MM.1S (cell line): ENCODE measurements at regions not wholly inside any gene's neighbourhood (a gene's known extent, or its start where the extent isn't known, plus 50 kb on each side); places are given as distances from the start of the nearest gene placed in this dataset.
"Not testable (repeated sequence)": the region's sequence is repeated elsewhere in the genome, so short reads cannot be mapped to it uniquely, and the experiment has no call there.

Experiments used
- DNase-seq: peaks from one replicate; pipeline ENCODE4 v3.0.0-alpha.2; 2015
- H2AFZ ChIP-seq: fragments of 300-600 bp; sonication (generic); 2 replicates; pipeline ENCODE4 v1.6.0; 2016; ENCODE audit warnings: antibody characterized with exemption, low read length
- H3F3A ChIP-seq: fragments of 300-600 bp; sonication (generic); 2 replicates; pipeline ENCODE4 v1.6.1; 2016; ENCODE audit warnings: mild to moderate bottlenecking, antibody characterized with exemption, low read length, moderate library complexity, mixed read lengths; ENCODE audit not compliant: insufficient read depth
- H3K27ac ChIP-seq: fragments of 300-600 bp; sonication (generic); 2 replicates; pipeline ENCODE4 v1.5.1; 2016; ENCODE audit warnings: mild to moderate bottlenecking, low read length
- H3K27me3 ChIP-seq: fragments of 300-600 bp; sonication (generic); replicated peaks from 2 replicates; pipeline ENCODE4 v1.6.0; 2016; ENCODE audit warnings: low read length; ENCODE audit not compliant: insufficient read depth
- H3K36me3 ChIP-seq: fragments of 300-600 bp; sonication (generic); replicated peaks from 2 replicates; pipeline ENCODE4 v1.6.1; 2016; ENCODE audit warnings: mild to moderate bottlenecking, low read length, mixed read lengths; ENCODE audit not compliant: insufficient read depth
- H3K4me1 ChIP-seq: fragments of 300-600 bp; sonication (generic); 2 replicates; pipeline ENCODE4 v1.6.1; 2016; ENCODE audit warnings: low read length, mixed read lengths
- H3K4me2 ChIP-seq: fragments of 300-600 bp; sonication (generic); 2 replicates; pipeline ENCODE4 v1.6.0; 2016; ENCODE audit warnings: low read depth, low read length
- H3K4me3 ChIP-seq: fragments of 300-600 bp; sonication (generic); 2 replicates; pipeline ENCODE4 v1.5.1; 2016; ENCODE audit warnings: low read length, mixed read lengths
- H3K79me2 ChIP-seq: fragments of 300-600 bp; sonication (generic); 2 replicates; pipeline ENCODE4 v1.6.1; 2016; ENCODE audit warnings: mixed run types, low read length, mixed read lengths
- H3K9ac ChIP-seq: fragments of 300-600 bp; sonication (generic); 2 replicates; pipeline ENCODE4 v1.6.1; 2016; ENCODE audit warnings: low read length, mixed read lengths
- H3K9me2 ChIP-seq: fragments of 300-600 bp; sonication (generic); replicated peaks from 2 replicates; pipeline ENCODE4 v1.6.1; 2016; ENCODE audit warnings: mild to moderate bottlenecking, low read length, mixed read lengths; ENCODE audit not compliant: insufficient read depth
- H3K9me3 ChIP-seq: fragments of 300-600 bp; sonication (generic); replicated peaks from 2 replicates; pipeline ENCODE4 v1.6.1; 2016; ENCODE audit warnings: mild to moderate bottlenecking, low read length, mixed read lengths; ENCODE audit not compliant: insufficient read depth
- H4K20me1 ChIP-seq: fragments of 300-600 bp; sonication (generic); 2 replicates; pipeline ENCODE4 v1.6.1; 2016; ENCODE audit warnings: mild to moderate bottlenecking, low read length, moderate library complexity, mixed read lengths; ENCODE audit not compliant: insufficient read depth
- EZH2 ChIP-seq: fragments of 300-600 bp; sonication (generic); optimal IDR thresholded peaks from 2 replicates; pipeline ENCODE3; 2017; ENCODE audit warnings: low read depth, mild to moderate bottlenecking, antibody characterized with exemption, low read length, mixed read lengths
- EZH2phosphoT487 ChIP-seq: fragments of 300-600 bp; sonication (generic); IDR thresholded peaks from 2 replicates; pipeline ENCODE4 v1.6.1; 2018; ENCODE audit warnings: antibody characterized with exemption, low read length
- TF ChIP-seq, protein P1 (sequence below): fragments of 300-600 bp; sonication (generic); IDR thresholded peaks from 2 replicates; pipeline ENCODE4 v1.5.1; 2016; ENCODE audit warnings: antibody characterized with exemption, low read length, mixed read lengths

DNA sequence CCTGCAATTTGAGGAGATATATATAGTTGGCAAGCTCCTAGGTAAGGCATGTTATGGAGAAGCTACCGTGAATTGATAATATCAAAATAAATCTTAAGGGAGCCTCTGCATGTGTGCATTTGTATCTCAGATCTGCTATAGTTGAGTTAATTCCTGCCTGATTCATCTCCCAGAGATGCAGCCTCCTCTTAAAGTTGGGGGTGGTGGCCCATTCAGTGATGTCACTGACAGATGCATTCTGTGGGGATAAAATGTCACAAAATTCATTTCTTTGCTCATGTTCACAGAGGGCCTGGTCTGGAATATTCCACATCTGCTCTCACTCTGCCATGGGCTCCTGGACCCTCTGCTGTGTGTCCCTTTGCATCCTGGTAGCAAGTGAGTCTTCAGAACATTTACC lies 185.8 kb upstream of the PRSS1 start:
- H3K36me3 ChIP-seq: no peaks in the 10 kb centered on the region
- H3K4me3 ChIP-seq: no peak overlapping the region
- H3F3A ChIP-seq: no peaks in the 10 kb centered on the region
- H3K27ac ChIP-seq: no peak overlapping the region
- no peak overlapping the region for H2AFZ ChIP-seq
- H3K79me2 ChIP-seq: no peaks in the 10 kb centered on the region
- H3K9me2 ChIP-seq: no peaks in the 10 kb centered on the region
- TF ChIP-seq EZH2phosphoT487 (no peak), EZH2 (no peak)
- TF ChIP-seq, protein P1, sequence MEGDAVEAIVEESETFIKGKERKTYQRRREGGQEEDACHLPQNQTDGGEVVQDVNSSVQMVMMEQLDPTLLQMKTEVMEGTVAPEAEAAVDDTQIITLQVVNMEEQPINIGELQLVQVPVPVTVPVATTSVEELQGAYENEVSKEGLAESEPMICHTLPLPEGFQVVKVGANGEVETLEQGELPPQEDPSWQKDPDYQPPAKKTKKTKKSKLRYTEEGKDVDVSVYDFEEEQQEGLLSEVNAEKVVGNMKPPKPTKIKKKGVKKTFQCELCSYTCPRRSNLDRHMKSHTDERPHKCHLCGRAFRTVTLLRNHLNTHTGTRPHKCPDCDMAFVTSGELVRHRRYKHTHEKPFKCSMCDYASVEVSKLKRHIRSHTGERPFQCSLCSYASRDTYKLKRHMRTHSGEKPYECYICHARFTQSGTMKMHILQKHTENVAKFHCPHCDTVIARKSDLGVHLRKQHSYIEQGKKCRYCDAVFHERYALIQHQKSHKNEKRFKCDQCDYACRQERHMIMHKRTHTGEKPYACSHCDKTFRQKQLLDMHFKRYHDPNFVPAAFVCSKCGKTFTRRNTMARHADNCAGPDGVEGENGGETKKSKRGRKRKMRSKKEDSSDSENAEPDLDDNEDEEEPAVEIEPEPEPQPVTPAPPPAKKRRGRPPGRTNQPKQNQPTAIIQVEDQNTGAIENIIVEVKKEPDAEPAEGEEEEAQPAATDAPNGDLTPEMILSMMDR: no peak
- H3K27me3 ChIP-seq: no peaks in the 10 kb centered on the region
- no peaks in the 10 kb centered on the region for H3K9me3 ChIP-seq
- no peaks in the 10 kb centered on the region for H4K20me1 ChIP-seq
- H3K4me2 ChIP-seq: no peak overlapping the region
- H3K4me1 ChIP-seq: peaks cover 3% of the 10 kb centered on the region; the same call in 1 of the 2 replicates
- no peak for DNase-seq
- no peak overlapping the region for H3K9ac ChIP-seq

DNA sequence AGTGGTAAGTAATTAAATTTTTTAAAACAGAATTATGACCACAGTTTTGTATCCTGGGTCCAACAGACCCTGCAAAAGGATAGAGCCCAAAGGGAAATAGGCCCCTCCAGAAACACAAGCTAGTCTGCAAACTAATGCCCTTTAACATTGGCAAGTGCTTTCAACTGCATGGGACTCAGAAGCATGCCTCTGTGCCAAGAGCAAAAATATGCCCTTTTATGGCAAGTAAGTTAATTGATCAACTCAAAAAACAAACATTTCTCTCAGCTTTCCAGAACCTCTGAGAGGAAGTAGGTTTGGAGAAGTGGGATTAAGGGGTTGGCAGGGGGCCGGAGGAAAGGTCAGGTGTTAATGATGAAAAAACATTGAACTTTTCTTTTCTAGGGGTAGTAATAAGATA lies 186.6 kb upstream of the PRSS1 start:
- Histone ChIP-seq H3K4me2 (no peak overlapping the region), H3K9ac (no peak overlapping the region), H3K4me3 (no peak overlapping the region), H3K9me2 (no peaks in the 10 kb centered on the region), H3K27me3 (no peaks in the 10 kb centered on the region), H3K4me1 (peaks cover 2% of the 10 kb centered on the region), H3K79me2 (no peaks in the 10 kb centered on the region), H4K20me1 (no peaks in the 10 kb centered on the region), H3K27ac (no peak overlapping the region), H2AFZ (no peak overlapping the region), H3F3A (no peaks in the 10 kb centered on the region), H3K36me3 (no peaks in the 10 kb centered on the region), H3K9me3 (no peaks in the 10 kb centered on the region)
- no peak for DNase-seq
- TF ChIP-seq EZH2phosphoT487 (no peak), EZH2 (no peak)
- TF ChIP-seq, protein P1: no peak

DNA sequence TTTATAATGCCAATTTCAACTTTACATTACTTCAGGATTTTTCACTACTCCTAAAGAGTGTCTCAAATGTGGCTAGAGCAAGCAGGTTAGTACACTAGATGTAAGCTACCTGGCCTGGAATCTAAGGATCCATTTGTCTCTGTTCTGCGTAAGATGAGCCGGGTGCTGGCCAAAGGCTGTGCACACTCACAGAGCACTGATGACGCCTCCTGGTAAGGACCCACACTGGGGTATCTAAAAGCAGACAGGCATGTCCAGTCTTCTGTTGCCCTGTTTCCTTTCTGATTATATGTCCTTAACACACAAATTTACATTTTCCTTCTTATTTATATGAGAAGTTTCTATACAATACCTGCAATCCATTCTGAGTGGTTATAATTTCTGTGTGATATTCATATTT lies 187.9 kb upstream of the PRSS1 start:
- not testable (repeated sequence) for H4K20me1 ChIP-seq, H3K79me2 ChIP-seq, H3K36me3 ChIP-seq, H3K9me3 ChIP-seq, H3K27ac ChIP-seq, DNase-seq, H2AFZ ChIP-seq, H3K9me2 ChIP-seq, H3K4me2 ChIP-seq, H3F3A ChIP-seq, H3K4me3 ChIP-seq, H3K9ac ChIP-seq, H3K27me3 ChIP-seq
- peaks cover 15% of the 10 kb centered on the region for H3K4me1 ChIP-seq

DNA sequence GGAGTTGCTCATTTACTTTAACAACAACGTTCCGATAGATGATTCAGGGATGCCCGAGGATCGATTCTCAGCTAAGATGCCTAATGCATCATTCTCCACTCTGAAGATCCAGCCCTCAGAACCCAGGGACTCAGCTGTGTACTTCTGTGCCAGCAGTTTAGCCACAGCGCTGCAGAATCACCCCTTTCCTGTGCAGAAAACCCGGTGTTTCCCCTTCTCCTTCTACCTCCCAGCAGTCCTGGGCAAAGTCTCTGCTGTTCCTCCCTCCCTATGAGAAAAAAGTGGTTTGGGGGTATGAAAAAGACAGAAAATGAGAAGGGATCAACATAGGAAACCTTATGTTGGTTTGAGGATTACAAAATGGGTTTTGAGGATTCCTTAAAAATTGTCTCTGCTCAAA lies 188.5 kb upstream of the PRSS1 start:
- not testable (repeated sequence) for H3K9me2 ChIP-seq, H3K79me2 ChIP-seq, H4K20me1 ChIP-seq, H3K27me3 ChIP-seq, H3K4me3 ChIP-seq, H3K36me3 ChIP-seq, H2AFZ ChIP-seq, H3K27ac ChIP-seq, H3F3A ChIP-seq, H3K4me2 ChIP-seq, H3K9me3 ChIP-seq, DNase-seq, H3K9ac ChIP-seq
- peaks cover 19% of the 10 kb centered on the region for H3K4me1 ChIP-seq
